Activated T-cell treated with anti-CD3 and anti-CD28 coated beads, Interleukin-2, amount 50 U/mL, for 24 hours (primary cell): ENCODE measurements at regions not wholly inside any gene's neighbourhood (a gene's known extent, or its start where the extent isn't known, plus 50 kb on each side); places are given as distances from the start of the nearest gene placed in this dataset.
"Not testable (repeated sequence)": the region's sequence is repeated elsewhere in the genome, so short reads cannot be mapped to it uniquely, and the experiment has no call there.

Experiments used
- DNase-seq: peaks from one replicate; pipeline ENCODE4 v3.0.0-alpha.2; 2020
- H3K27ac Mint-ChIP-seq: 2 replicates; pipeline ENCODE4 v1.8.0; 2020; ENCODE audit warnings: mild to moderate bottlenecking, mixed read lengths
- H3K27me3 Mint-ChIP-seq: 2 replicates; pipeline ENCODE4 v1.8.0; 2020; ENCODE audit warnings: mixed read lengths
- H3K36me3 Mint-ChIP-seq: 2 replicates; pipeline ENCODE4 v1.8.0; 2020; ENCODE audit warnings: low read depth, mixed read lengths
- H3K4me1 Mint-ChIP-seq: 2 replicates; pipeline ENCODE4 v1.8.0; 2020; ENCODE audit warnings: low read depth, mixed read lengths
- H3K4me3 Mint-ChIP-seq: 2 replicates; pipeline ENCODE4 v1.8.0; 2020; ENCODE audit warnings: mild to moderate bottlenecking, moderate library complexity, mixed read lengths
- H3K9me3 Mint-ChIP-seq: 2 replicates; pipeline ENCODE4 v1.8.0; 2020; ENCODE audit warnings: mixed read lengths

DNA sequence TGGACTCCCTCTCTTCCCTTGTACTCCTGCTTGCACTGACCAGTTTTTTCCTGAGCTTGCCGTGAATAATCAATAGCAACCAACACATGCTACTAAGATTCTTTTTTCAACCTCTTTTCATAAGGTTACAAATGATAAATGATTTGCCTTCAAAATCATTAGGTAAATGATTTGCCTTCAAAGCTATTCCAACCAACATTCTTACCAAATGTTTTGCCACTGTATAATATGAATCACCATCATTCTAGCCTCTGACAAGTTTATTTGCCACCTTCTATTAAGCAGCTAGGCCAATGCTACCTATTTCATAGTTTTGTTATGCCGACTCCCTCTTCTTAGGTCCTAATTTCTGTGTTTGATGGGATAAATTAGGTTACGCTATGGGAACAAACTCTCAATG is 385.1 kb downstream of the DTWD2 start:
- no peak overlapping the region for H3K4me3 Mint-ChIP-seq
- no peaks in the 10 kb centered on the region for H3K9me3 Mint-ChIP-seq
- no peak overlapping the region for H3K27ac Mint-ChIP-seq
- no peaks in the 10 kb centered on the region for H3K36me3 Mint-ChIP-seq
- DNase-seq: no peak
- H3K4me1 Mint-ChIP-seq: no peaks in the 10 kb centered on the region
- no peaks in the 10 kb centered on the region for H3K27me3 Mint-ChIP-seq

DNA sequence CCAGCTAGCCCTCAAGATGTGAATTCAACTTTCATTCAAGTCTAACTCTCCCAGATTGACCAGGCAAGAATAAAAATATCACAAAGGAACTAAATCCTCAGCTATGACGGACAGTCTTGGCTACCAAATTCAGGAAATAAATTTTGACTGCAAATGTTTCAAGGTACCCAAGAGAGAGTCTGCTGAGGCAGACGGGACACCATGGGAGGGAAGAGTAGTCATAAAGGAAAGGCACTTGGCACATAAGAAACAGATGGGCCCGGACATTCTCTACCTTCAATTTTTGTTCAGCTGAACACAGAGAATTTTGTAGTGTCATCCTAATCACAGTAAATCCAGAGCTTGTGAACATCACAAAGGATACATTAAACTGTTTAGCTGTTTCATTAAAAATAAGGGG is 390.0 kb downstream of the DTWD2 start:
- H3K27ac Mint-ChIP-seq: no peak overlapping the region
- H3K4me1 Mint-ChIP-seq: no peaks in the 10 kb centered on the region
- no peaks in the 10 kb centered on the region for H3K27me3 Mint-ChIP-seq
- no peak overlapping the region for H3K4me3 Mint-ChIP-seq
- H3K36me3 Mint-ChIP-seq: no peaks in the 10 kb centered on the region
- no peaks in the 10 kb centered on the region for H3K9me3 Mint-ChIP-seq
- DNase-seq: no peak

DNA sequence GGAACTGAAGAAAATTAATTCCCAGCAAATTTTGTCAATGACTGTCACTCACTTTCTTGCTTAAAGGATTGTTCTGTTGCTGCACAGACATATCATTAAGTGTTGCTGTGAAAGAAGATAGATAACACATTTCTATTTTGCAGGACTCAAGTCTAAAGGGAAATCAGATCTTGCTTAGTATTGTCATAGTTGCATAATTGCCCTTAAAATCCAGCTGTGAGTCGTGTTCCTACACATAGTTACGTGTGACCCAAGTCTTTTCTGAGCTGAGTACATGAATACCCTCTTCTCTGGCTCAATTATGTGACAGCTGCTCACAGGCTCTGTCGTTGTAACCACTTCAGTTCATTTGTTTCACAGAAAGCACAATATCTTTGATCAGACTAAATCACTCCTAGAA is 390.8 kb downstream of the DTWD2 start:
- Mint-ChIP-seq H3K27me3 (no peaks in the 10 kb centered on the region), H3K9me3 (no peaks in the 10 kb centered on the region), H3K27ac (no peak overlapping the region)

DNA sequence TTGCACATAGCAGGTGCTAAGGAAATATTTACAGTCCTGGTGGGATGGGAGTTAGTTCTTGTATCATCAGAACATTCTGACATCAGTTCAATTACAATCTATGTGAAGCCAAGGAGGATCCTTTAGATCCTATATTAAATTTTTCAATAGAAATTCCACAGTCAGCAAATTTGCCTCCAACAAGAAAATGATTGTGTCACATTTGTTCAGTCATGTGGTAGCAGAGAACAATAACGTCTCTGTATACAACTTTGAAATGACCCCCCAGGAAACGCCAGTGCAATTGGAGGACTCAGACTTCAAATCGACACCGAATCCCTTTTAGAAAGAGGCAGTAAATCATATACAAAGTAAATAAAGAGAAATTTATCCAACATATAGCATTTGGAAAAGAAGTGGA is 392.1 kb downstream of the DTWD2 start:
- Mint-ChIP-seq H3K4me1 (no peaks in the 10 kb centered on the region), H3K27me3 (no peaks in the 10 kb centered on the region), H3K4me3 (no peak overlapping the region), H3K27ac (no peak overlapping the region), H3K9me3 (no peaks in the 10 kb centered on the region), H3K36me3 (no peaks in the 10 kb centered on the region)
- no peak for DNase-seq

More for the DNA sequence above, 390.8 kb downstream of the DTWD2 start:
- no peak for DNase-seq
- Mint-ChIP-seq H3K4me1 (no peaks in the 10 kb centered on the region), H3K36me3 (no peaks in the 10 kb centered on the region), H3K4me3 (no peak overlapping the region)

DNA sequence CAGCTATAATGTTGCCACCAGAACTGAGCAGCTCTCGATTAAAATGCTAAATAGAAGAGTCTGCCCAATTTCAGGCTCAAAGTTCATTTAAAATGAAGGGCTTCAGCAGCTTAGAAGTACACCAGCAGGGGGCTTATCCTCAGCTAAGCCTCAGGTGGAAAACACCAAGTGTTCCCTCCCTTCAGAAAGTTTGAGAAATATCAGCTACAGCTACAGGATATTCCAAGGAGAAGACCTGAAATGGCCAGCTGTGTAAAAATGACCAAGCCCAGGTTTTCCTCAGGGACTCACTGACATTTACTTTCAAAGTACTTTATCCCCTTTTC is 395.4 kb downstream of the DTWD2 start:
- H3K27me3 Mint-ChIP-seq: no peaks in the 10 kb centered on the region
- no peaks in the 10 kb centered on the region for H3K36me3 Mint-ChIP-seq
- H3K4me1 Mint-ChIP-seq: no peaks in the 10 kb centered on the region
- no peak overlapping the region for H3K27ac Mint-ChIP-seq
- H3K9me3 Mint-ChIP-seq: no peaks in the 10 kb centered on the region
- no peak for DNase-seq
- H3K4me3 Mint-ChIP-seq: no peak overlapping the region

DNA sequence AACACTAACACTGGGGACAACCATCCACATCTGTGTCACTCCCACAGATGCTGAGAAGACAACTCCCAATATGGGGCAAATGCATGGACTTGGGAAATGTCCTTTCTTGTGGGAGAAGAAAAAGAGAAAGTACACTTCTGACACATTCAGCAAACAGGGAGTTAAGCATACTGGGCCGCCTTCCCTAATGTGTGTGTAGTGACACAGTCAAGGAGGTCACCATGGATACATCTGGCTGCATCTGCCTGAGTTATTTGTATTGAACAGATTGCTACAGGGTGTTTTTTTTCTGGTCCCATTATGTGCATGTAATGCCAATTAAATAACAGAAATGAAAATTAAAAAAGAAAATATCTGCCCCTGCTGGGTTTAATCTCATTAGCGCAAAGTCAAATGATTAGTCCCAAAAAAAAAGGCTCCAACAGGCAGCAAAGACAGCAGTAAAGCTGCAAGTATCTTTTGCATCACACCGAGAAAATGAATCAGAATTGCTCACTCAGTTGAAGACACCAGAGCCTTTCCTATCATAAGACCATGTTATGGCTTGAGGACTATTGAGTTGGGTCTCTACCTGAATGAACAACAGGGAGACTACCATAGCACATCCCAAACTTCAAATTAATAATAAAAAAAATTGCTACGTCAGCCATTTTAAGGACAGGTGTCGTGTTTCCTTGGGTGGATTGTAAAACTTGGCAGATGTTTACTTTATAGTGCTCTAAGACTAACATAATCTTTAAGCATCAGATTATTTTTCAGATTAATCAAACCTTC is 395.9 kb downstream of the DTWD2 start:
- DNase-seq: no peak
- Mint-ChIP-seq H3K27ac (no peak overlapping the region), H3K4me3 (no peak overlapping the region), H3K27me3 (no peaks in the 10 kb centered on the region), H3K9me3 (no peaks in the 10 kb centered on the region), H3K4me1 (no peaks in the 10 kb centered on the region), H3K36me3 (no peaks in the 10 kb centered on the region)

DNA sequence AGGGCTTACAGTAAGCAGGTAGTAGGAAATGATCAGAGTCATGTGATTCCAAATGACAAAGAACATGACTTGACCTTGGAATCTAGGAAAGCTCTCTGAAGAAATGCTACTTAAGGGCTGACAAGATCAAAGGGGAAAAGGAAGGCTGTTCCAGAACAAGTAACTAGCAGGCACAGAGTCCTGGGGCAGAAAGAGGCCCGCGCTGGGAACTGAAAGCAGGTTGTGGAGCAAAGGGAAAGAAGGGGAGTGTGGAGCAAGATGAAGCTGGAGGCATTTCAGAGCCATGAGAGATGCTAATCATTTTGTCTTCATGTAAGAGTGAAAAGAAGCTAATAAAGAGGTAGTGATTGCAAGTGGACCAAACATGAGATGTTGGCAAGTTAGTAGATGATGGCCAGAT is 397.5 kb downstream of the DTWD2 start:
- H3K36me3 Mint-ChIP-seq: no peaks in the 10 kb centered on the region
- no peak for DNase-seq
- no peaks in the 10 kb centered on the region for H3K4me1 Mint-ChIP-seq
- H3K27ac Mint-ChIP-seq: no peak overlapping the region
- H3K27me3 Mint-ChIP-seq: no peaks in the 10 kb centered on the region
- H3K9me3 Mint-ChIP-seq: no peaks in the 10 kb centered on the region
- no peak overlapping the region for H3K4me3 Mint-ChIP-seq

DNA sequence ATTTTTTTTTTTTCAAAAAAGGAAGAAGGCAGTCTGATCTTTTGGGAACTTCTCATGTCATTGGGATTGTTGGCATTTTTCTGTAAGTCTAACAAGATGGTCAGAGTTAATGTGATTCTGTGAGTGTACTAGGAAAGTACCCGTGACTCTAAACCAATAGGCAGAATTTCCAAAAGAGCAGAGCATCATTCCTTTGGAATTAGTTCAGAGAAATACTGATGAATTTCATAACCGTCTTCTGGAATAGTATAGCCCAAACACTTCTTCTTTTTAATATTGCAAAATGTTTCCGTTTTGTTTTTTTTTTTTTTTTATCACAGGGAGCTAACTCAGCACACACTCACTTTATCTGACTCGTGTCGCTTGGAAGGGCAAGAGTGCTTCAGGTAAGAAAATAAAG is 407.4 kb downstream of the DTWD2 start:
- no peaks in the 10 kb centered on the region for H3K36me3 Mint-ChIP-seq
- H3K27ac Mint-ChIP-seq: no peak overlapping the region
- H3K4me3 Mint-ChIP-seq: no peak overlapping the region
- no peaks in the 10 kb centered on the region for H3K4me1 Mint-ChIP-seq
- no peak for DNase-seq
- H3K27me3 Mint-ChIP-seq: no peaks in the 10 kb centered on the region
- H3K9me3 Mint-ChIP-seq: no peaks in the 10 kb centered on the region

DNA sequence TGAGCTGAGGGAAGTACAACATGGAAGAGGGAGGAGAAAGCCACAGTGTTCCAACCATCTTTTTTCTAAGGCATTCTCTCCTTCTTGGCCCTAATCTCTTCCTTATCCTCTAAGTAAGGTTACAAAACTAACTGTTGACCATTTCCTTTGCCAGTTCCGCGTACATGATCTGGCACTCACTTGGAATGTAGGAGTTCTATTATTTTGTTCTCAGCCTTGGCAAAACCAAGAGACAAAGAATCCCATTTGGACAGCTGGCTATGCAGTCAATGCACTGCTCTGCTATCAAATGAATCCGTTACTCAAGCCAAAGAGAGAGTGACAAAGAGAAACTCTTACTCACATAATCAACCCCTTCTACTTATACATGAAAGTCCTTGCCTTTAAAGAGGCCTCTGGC is 410.3 kb downstream of the DTWD2 start:
- H3K4me1 Mint-ChIP-seq: no peaks in the 10 kb centered on the region
- H3K36me3 Mint-ChIP-seq: no peaks in the 10 kb centered on the region
- no peak for DNase-seq
- no peaks in the 10 kb centered on the region for H3K27me3 Mint-ChIP-seq
- peaks cover 2% of the 10 kb centered on the region for H3K9me3 Mint-ChIP-seq
- H3K4me3 Mint-ChIP-seq: no peak overlapping the region
- no peak overlapping the region for H3K27ac Mint-ChIP-seq

DNA sequence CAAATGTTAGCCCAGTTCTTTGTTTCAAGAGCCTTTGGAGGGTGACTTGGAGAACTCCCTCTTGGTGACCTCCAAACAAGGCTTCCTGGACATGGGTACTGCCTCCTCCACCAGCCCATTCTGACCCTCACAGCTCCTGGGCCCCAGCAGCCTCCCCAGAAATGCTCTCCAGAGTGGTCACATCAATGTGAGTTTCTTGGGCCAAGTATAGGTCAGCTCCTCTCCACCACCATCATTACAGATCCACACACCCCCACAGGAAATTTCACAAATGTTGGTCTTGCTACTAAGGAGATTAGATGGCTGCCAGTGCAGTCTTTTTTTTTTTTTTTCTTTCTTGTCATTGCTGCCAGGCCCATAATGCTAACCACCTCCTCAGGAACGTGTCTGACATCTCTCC is 410.7 kb downstream of the DTWD2 start:
- Mint-ChIP-seq H3K36me3 (no peaks in the 10 kb centered on the region), H3K9me3 (peaks cover 2% of the 10 kb centered on the region), H3K4me3 (no peak overlapping the region), H3K27ac (no peak overlapping the region), H3K4me1 (no peaks in the 10 kb centered on the region), H3K27me3 (no peaks in the 10 kb centered on the region)
- no peak for DNase-seq

DNA sequence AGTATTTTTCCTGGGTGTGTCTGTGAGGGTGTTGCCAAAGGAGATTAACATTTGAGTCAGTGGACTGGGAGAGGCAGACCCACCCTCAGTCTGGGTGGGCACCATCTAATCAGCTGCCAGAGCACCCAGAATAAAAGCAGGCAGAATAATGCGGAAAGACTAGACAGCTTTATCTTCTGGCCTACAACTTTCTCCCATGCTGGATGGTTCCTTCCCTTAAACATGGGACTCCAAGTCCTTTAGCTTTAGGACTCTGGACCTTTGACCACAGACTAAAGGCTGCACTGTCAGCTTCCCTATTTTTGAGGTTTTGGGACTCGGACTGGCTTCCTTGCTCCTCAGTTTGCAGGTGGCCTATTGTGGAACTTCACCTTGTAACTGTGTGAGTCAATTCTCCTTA is 418.1 kb downstream of the DTWD2 start:
- not testable (repeated sequence) for H3K4me3 Mint-ChIP-seq, H3K9me3 Mint-ChIP-seq, H3K27ac Mint-ChIP-seq, H3K27me3 Mint-ChIP-seq, DNase-seq, H3K36me3 Mint-ChIP-seq, H3K4me1 Mint-ChIP-seq

DNA sequence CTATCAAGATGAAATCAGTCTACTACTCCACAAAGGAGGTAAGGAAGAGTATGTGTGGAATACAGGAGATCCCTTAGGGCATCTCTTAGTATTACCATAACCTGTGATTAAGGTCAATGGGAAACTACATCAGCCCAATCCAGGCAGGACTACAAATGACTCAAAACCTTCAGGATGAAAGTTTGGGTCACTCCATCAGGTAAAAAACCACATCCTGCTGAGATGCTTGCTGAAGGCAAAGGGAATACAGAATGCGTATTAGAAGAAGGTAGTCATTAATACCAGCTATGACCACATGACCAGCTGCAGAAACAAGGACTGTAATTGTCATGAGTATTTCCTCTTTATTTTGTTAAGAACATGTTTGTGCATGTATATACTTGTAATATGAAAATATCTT is 418.8 kb downstream of the DTWD2 start:
- not testable (repeated sequence) for H3K4me1 Mint-ChIP-seq, H3K4me3 Mint-ChIP-seq, H3K27me3 Mint-ChIP-seq, H3K36me3 Mint-ChIP-seq, DNase-seq, H3K27ac Mint-ChIP-seq, H3K9me3 Mint-ChIP-seq

DNA sequence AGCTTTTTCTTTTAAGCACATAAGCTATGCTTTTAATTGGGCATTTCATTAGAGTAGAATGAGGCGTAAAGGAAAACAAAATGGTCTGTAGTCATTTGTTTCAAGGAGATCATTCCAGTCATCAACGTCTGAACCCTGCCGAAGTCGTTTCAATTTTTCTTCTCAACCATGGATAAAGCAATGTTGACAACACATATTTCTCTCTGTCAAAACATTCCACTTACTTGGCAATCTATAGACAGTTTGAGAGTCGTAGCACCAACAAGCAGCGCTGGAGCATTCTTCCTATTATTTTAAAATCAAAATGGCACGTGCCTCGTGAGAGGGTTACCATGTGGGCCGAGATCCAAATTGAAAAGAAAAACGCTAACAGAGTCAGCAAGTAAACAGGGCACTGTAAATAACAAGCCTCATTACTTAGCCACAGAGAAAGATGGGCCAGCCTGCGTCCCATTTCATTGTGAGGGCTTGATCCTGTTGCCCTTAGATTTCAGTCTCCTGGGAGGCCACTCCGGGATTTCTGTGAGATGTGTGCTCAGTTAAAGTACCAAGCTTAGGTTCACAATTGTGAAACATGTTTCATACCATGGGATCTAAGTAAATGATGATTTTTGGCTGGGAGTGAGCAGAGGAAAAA is 422.9 kb downstream of the DTWD2 start:
- no peak overlapping the region for H3K4me3 Mint-ChIP-seq
- H3K27ac Mint-ChIP-seq: no peak overlapping the region
- peaks cover 4% of the 10 kb centered on the region for H3K9me3 Mint-ChIP-seq
- no peaks in the 10 kb centered on the region for H3K4me1 Mint-ChIP-seq
- DNase-seq: no peak
- H3K36me3 Mint-ChIP-seq: no peaks in the 10 kb centered on the region
- no peaks in the 10 kb centered on the region for H3K27me3 Mint-ChIP-seq

DNA sequence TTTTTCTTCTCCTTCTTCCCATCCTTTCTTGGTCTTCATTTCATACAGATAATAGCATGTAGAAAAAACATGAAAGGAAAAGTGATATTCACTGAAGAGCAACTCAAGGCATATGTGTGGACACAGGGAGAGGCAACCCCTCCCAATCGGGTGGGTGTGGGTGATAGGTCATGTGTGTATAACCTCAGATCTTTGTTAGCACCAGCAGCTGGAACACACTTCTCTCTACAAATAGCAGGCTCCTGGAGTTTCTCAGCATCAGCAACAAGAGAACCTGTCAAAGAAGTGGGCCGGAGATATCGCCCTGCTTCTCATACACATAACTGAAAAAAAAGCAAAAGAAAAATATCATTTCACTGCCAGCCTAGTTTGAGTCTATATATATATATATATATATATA is 426.4 kb downstream of the DTWD2 start:
- Mint-ChIP-seq H3K9me3 (no peaks in the 10 kb centered on the region), H3K27ac (no peak overlapping the region), H3K36me3 (no peaks in the 10 kb centered on the region), H3K27me3 (no peaks in the 10 kb centered on the region), H3K4me3 (no peak overlapping the region), H3K4me1 (no peaks in the 10 kb centered on the region)
- no peak for DNase-seq

DNA sequence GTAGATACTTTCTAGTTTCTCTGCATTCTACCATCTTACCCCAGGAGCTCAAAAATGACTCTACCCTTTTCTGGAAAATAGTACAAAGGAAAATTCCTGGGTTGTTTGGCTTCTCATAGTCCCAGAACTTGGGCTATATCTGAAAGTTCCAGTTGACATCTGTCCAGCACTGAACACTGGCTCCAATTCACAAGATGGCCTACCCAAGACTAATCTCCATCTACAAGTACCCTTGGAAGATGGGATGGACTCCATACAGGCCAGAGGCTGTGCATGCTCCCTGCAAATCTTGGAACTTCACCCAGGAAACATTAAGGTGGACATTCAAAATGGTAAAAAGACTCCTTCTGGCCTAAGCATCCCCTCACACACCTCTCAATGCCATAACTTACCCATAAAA is 427.1 kb downstream of the DTWD2 start:
- no peaks in the 10 kb centered on the region for H3K4me1 Mint-ChIP-seq

DNA sequence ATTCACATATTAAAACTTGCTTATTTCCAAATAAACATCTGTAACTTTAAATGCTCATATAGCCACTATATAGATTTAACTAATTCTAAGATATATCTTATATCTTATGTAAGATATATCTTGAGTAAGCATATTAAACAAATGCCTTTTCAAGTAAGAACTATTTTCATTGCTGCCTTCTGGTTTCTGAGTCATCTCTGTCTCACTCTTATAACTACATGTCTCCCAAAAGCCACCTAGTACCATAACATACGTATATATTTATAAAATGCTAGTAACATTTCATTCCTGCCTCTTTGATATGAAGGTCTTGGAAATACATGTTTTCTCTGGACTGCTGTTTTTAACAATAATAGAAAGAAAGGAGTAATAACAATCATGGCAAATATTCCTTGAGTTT is 429.5 kb downstream of the DTWD2 start:
- no peak for DNase-seq
- Mint-ChIP-seq H3K4me1 (no peaks in the 10 kb centered on the region), H3K4me3 (no peak overlapping the region), H3K9me3 (no peaks in the 10 kb centered on the region), H3K27me3 (no peaks in the 10 kb centered on the region), H3K27ac (no peak overlapping the region), H3K36me3 (no peaks in the 10 kb centered on the region)

More for the DNA sequence above, 427.1 kb downstream of the DTWD2 start:
- DNase-seq: no peak
- H3K27ac Mint-ChIP-seq: no peak overlapping the region
- H3K9me3 Mint-ChIP-seq: no peaks in the 10 kb centered on the region
- no peak overlapping the region for H3K4me3 Mint-ChIP-seq
- no peaks in the 10 kb centered on the region for H3K27me3 Mint-ChIP-seq
- H3K36me3 Mint-ChIP-seq: no peaks in the 10 kb centered on the region
